EL (cell line): ENCODE measurements at regions not wholly inside any gene's neighbourhood (a gene's known extent, or its start where the extent isn't known, plus 50 kb on each side); places are given as distances from the start of the nearest gene placed in this dataset.
A peak's percentile ranks its signal among the peaks of the same experiment; 100 is the strongest.

ENCODE experiments used
- DNase-seq: peaks from one replicate; pipeline ENCODE4 v3.0.0-alpha.2; 2016

DNA sequence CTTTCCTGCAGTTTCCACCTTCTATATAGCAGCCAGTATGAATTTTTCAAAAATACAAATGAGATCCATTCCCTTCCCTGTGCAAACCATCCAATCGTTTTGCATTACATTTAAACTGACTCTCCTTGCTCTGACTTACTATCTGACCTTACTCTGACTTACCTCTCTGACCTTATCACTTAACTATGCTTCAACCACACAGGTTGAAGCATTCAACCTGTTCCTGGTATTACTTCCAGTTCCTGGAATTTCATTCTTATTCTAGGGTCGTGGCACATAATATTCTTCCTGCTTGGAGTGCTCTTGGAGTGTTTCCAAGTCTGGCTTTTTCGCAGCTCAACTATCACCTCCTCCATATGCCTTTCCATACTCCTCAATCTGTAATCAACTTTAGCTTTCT is 850.6 kb upstream of the CHAC2 start:
- DNase-seq, result no peak

DNA sequence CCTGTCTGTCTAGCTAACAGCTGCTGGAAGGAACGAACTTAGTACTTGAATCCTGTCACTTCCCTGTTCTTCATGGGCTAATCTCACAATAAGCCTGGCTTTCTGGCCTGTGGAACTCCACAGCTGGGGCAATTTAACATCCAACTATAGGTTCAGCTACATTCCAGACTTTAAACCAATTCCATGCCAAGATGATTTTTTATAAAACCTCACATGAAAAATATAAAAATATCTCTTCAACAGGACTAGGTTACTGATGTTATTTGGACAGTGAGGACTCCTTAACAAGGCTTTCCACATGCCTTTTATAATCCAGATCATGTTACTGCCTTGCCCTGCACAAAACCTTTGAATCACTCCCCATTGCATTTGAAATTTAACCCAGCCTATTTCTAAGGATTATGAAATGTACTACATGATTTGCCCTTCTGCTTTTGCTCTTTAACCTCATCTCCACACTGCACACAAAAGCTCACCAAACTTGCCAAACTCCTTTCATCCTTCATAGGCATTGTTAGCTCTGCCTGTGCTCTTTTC is 863.2 kb upstream of the CHAC2 start:
- no peak for DNase-seq

DNA sequence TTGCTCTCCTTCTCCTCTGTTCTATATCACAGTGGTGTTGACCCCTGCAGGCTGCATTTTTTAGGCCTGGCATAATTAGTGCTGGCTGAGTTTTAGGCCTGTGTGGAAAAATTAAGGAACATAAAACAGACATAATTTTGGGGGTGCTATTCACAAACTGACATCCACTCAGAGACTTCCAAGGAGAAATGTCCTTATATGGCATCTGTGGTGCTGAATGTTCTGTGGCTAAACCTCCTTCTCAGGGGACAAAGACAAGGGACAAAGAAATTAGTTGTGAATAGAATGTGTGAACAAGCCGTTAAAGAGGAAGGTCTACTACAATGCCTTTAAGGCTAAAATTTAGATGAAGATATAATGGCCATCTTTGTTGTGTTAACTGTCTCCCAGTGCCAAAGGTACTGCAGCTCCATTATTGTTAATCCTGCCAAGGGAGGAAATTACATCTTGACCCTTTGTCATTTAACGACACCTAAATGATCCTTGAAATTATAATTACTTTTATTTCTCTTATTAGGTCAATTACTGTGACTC is 870.0 kb upstream of the CHAC2 start:
- no peak for DNase-seq

DNA sequence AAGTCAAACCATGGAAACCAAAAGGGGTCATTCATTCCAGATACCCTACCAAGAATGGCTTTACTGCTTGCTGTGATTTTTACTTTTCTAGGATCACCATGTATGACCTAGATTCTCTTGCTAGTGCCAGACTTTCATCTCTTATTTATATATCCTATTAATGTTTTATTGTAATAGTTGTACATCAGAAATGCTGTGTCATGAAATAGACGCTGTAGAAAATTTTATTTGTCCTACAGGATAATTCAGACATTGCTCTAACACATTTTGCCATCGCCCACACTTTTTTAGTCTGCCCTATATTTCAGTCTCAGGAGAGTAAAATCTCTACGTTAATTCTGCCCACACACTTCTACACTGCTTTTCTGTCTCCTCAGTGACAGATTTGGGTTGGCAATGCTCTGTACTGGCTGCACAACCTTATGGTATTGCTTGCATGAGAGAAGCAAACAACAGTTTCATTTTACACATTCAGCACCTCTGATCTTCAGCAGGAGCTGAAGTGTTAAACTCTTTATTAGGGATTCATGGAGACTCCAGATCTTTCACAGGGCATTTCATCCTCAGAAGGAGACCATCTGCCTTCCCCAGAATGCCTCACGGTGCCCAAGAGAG is 871.8 kb upstream of the CHAC2 start:
- DNase-seq, result no peak

DNA sequence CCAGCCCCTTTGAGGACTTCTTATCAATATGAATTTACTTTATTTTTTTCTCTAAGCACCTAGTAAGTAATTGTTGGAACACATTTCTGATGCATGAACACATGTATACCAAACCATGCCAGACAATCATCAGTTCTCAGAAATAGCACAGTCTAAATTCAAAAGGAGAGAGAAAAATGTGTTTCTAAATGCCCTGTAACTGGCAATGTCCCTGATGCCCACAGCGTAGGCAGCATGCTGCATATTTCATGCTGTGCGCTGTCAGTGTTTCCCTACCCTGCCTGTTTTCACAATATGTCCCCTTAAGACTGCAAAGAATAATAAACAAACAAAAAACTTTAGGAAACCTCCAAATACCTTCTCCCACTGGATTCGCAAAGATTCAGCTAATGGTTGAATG is 881.0 kb upstream of the CHAC2 start:
- no peak for DNase-seq

DNA sequence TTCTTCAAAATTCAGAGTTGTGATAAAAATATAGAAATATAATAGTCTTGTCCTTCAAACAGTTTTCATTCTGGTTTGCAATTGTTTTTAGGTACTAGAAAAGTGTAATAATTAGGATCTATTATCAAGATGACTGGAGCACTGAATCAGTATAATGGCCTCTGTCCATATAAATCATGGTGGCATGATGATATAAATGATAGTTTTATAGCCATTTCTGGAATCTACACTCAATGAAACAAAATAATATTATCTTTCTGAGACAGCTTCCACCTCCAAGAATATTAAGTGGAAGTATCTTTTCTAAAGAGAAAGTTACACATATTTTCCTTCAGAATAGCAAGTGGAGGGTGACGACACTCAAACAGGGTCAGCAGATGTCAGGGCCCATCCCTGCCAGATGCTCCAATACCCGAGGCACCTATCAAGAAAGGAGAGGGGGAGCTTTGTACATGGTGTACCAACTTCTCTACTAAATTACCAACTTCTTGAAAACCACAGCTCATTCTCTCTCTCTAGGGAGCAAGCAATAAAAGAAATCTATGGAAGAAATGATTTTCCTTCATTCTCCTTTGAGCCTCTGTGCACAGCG is 882.7 kb upstream of the CHAC2 start:
- no peak for DNase-seq

DNA sequence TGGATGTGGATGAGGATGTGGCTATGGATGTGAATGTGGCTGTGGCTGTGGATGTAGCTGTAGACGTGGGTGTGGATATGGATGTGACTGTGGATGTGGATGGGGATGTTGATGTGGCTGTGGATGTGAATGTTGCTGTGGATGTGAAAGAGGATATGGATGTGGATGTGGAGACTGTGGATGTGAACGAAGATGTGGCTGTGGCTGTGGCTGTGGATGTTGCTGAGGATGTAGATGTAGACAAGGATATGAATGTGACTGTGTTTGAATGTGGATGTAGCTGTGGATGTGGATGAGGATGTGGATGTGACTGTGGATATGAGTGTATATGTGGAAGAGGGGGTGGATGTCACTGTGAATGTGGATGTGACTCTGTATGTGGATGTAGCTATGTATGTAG is 884.6 kb upstream of the CHAC2 start:
- no peak for DNase-seq

DNA sequence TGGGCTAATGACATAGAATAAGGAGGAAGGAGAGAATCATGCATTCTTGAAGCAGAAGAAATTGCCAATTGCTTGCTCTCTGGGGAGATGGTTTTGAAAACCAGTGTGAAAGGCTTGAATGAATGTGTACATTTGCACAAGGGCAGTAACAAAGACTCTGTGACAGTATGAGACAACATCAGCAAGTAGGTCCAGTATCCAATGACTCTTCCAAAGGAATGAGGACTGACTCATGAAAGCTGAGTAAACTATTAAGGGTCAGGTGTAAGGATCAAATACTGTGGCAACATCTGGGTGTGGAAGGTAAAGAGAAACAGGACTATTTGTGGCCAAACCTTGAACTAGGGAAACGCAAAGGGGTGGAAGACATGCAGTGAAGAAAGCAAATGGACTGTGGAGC is 886.0 kb upstream of the CHAC2 start:
- DNase-seq, result no peak

DNA sequence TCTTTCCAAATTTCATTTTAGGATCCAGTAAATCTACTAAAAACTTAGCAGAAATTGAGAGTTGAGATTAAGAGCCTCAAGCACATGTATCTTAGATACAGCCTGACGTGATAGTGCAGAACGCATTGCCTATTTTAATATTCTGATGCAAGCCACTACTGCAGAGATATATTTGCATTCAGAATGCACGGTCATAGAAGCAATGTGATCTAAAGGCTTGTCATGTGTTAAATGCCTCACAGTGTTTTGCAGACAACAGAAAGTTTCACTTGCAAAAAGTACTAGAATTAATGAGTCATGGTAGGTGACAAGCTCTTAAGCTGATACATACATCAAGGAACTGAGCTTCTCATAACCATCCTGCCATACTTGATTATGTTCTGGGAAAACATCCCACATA is 886.7 kb upstream of the CHAC2 start:
- DNase-seq, result no peak

DNA sequence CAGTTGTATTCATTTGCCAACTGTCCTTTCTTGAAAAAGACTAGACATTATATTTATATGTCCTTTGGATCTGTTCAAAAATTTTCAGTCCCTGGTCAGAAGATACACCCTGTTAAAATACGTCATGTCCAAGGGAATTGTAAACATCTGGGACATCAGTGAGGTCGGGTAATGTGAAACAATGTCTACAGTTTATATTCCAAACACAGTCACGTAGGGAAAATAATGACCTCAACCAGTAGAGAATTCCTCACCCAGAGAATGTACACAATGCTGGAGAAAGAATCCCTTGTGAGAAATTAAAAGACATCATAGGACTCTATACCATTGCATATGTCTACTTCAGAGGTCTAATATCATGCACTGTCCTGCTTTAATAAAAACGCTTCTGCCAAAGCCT is 888.0 kb upstream of the CHAC2 start:
- DNase-seq, result no peak

DNA sequence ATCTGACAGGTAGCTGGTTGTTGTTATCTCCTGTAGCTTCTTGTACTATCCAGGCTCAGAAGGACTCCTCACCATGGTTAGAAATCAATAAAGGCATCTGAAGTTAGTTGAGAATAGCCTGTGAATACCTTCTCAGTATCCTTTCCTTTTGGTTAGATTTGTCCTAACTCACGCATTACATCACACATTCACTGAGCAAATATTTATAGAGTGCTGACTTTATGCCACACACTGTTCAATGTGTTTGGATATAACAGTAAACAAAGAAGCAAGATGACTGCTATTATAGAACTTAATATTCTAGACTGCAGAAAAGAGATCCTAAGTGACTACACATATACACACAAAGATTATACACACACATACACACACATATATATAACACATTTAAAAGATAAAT is 889.9 kb upstream of the CHAC2 start:
- DNase-seq, result no peak

DNA sequence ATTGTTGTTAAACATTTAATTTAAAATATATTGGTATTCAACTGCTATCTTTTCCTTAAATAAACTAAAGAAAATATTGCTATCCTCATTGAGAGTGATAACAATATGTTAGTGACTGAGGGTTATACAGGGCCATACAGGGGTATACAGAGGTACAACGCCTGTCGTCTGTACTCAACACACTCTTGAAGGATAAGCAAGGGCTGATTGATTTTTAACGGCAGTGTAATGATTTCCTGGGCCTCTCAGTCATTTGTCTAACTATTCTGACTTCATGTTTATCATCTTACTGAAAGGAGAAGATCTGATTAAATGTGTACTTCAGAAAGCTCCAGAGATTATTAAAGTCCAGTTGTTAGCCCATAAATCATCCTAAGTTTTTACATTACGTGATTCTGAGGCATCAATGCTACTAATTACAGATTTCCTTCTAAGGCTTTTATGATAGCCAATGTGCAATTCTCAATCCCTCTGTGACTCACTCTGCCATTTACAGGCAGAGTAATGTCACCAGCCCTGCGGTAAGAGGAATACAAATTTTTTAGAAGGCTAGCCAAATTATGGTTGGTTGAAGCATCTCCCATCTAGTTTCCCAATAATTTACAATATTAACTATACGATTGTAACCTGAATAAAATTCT is 893.0 kb upstream of the CHAC2 start:
- DNase-seq, result peak; percentile 3

DNA sequence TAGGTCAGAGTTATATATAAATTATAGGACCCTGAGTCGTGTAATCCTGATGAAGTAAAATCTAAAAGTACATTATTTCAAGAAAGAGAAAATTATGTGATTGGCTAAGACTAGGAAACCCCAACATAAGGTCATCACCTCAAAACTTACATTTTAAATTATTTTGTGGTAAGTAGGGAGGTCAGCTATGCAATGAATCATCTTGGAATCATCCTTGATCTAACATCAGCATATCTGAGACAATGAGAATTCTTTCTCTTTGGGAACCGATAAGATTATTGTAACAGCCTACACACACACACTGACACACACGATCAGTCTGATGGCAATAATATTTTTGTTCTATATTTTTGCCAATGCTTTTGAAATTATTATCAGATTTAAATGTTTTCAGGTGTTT is 904.8 kb upstream of the CHAC2 start:
- peak; percentile 63 for DNase-seq

DNA sequence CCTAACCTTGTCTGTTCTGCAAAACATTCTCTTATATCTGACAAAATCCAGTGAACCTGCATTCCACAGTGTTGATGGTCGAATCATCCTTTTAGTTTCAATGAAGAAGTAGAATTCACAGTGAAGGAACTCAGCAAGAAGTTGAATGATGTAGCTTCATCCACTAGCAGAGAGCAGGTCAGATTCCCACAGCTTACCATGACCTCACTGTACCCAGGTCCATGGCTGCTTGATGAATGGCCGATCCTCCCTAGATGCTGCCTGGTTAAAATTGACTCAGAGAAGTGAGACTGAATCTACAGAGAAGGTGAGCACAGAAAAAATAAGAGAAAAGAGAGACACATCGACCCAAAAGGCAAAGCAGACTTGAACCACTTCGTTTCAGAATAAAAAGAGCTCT is 906.0 kb upstream of the CHAC2 start:
- no peak for DNase-seq

DNA sequence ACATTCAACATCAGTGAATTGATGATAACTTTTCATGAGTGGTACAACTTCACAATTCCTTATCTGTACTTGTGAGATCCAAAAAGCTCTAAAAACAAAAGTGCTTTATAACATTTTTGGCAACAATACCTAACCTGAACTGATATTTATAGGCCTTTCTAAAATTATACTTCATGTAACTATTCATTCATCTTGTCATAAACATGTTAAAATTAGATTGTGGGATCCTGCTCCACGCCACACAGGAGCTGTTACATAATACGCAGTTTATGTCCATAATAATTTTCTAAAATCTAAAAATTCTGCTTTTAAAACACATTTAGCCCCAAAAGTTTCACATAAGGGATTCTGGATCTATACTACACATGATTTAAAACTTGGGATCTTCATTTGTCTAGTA is 908.5 kb upstream of the CHAC2 start:
- no peak for DNase-seq

DNA sequence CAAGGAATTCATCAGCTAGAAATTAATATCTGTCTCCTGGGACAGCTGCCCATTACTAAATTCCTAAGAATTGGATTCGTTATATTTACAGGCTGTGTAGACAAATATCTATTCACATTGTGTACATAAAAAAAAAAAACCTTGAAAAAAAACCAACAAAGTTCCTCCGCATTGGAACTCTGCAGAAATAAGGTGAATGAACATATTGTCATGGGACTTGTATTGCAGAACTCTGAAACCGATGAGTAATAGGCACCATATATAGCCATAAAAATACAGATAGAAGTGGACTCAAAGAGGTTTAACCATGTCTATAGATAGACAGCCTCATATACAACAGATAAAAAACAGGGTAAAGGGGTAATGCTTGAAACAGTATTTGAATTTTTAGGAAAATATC is 909.9 kb upstream of the CHAC2 start:
- no peak for DNase-seq

DNA sequence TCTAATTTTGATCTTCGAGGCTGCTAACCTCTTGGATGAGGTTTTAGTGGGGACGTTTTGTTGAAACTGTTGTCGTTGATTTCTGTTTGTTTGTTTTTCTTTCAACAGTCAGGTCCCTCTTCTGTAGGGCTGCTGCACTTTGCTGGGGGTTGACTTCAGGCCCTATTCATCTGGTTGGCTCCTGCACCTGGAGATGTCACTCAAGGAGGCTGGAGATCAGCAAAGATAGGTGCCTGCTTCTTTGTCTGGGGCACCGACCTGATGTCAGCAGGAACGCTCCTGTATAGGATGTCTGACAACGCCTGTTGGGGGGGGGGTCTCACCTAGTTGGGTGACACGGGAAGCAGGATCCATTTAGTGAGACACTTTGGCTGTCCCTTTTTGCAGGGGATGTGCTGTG is 915.6 kb upstream of the CHAC2 start:
- DNase-seq, result no peak

DNA sequence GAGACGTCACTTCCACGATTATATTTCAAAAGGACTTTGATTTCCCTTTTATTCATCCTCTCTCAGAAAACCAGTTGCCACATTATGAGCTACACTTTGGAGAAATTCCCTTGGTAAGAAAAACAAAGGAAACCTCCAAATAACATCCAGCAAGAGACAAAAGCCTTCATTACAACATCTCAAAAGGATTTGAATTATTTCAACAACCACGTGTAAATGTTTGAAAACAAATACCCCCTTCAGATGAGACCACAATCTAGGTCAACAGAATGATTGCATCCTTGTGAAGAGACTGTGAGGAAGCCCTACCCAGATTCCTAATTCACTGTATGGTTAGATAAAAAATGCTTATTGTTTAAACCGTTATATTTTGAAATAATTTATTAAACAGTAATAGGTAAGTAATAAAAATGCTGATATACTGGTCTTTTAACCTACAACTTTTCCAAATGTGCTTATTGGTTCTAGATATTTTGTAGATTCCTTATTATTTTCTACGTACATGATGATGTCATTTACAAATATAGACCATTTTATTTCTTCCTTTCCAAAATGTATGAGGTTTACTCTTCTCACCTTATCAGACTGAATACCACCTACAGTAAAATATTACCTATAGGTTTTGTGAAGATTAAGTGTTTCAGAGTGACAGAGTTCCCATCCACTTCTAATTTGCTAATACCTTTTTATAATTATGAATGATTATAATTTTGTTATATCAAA is 922.7 kb upstream of the CHAC2 start:
- DNase-seq, result no peak

DNA sequence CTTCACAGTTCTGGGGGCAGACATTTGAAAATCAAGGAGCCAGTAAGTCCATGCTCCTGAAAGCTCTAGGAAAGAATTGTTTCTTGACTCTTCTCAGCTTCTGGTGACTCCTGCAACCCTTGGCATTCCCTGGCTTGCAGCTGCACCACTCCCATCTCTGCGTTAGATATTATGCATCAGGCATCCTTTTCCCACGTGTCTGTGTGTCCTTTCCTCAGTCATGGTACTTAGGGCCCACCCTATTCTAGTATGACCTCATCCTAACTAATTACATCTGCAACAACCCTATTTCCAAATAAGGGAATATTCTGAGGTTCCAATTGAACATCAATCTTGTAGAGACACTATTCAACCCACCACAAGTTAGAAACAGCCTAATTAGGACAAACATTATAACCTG is 931.7 kb upstream of the CHAC2 start:
- no peak for DNase-seq

DNA sequence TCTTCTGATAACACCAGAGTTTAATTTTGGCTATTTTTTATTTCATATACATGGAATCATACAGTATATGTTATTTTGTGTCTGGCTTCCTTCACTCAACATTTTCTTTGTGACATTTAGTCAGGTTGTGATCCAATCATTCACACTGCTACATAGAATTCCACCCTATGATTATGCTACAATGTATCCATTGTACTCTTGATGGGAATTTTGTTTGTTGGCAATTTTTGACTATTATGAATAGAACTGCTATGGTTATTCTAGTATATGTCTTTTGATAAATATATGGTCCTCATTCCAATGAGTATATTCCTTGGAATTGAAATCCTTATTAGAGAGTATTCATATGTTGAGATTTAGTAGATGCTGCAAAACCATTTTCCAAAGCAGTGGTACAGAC is 936.4 kb upstream of the CHAC2 start:
- no peak for DNase-seq

DNA sequence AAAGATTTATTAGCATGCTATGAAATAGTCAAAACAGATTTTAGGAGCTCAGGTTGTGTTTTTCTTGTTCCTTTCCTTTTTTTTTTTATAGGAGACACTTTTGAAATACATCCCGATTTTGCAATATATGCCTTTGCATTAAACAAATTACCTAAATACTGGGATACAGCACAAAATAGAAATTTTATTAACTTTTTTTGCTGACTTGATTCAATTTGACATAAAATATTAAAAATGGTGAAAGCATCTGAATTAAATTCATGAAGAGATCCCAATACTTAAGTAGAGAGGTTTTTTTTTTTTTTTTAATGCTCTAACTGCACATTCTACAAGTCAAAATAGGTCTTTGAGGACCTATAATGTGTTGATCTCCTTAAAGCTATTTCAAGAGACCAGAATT is 939.5 kb upstream of the CHAC2 start:
- no peak for DNase-seq

DNA sequence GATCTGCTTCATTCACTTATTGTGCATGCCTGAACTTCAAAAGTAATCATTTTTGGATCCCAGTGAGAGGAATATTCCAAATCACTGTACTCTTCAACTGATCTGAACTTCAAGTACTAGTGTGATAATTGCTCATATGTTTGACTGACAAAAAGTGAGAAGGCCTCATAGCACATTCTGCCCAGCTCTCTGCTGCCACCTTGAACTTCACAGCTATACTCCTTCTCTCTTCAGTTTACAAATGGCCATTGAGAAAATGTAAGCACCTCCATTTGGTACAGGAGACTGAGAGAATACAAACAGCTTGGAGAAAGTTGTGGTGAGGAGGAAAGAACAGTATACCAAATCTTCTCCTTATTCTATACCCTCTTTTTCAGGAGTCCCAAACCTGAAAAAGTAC is 946.0 kb upstream of the CHAC2 start:
- DNase-seq, result no peak

DNA sequence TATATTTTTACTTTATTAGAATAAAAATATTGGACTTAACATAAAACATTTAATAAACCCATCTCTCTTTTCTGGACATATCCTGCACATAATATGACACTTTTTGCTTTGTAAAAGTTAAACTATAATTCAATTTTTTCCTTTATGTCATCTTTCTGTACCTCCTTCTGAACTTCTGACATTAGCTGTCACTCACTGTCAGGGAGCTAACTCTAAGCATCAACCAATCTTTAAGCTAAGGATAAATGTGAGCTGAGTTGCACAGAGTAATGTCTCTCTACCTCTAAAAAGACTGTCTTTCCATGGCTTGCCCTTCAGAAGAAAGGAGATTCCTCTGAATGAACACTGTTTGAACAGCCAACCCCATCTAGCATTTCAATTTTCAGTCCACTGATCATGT is 948.6 kb upstream of the CHAC2 start:
- no peak for DNase-seq

DNA sequence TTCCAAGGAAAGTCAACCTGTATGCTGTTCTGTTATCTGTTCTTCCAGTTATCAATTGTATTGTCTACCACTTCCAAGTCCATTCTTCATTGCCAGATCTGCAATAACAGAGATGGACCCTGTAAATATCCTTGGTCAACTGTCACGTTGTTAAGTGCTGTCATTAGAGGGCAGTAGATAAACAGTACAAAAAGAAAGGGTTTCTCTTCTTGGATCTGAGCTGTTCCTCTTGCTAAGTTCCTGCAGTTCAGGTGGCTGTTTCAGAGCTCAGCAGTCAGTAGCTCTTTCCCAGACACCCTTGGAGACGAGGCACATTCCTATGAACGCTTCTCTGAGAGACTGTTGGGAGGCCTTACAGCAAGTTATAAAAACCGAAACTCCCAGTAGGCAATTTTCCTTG is 957.1 kb upstream of the CHAC2 start:
- peak; percentile 27 for DNase-seq
